Left hindlimb (tissue), 1 donor: ENCODE measurements at regions not wholly inside any gene's neighbourhood (a gene's known extent, or its start where the extent isn't known, plus 50 kb on each side); places are given as distances from the start of the nearest gene placed in this dataset.

Experiments
- DNase-seq: peaks from one replicate; pipeline ENCODE4 v3.0.0-alpha.2; 2018

GRCh38 chr15:69577397-69577796 is 124.8 kb downstream of the RPLP1 start:
- no peak for DNase-seq

- no peak for DNase-seq
These were observed 125.6 kb downstream of the RPLP1 start for GRCh38 chr15:69578252-69578651.

- DNase-seq = no peak
These were observed 126.4 kb downstream of the RPLP1 start for GRCh38 chr15:69578787-69579583.

DNA sequence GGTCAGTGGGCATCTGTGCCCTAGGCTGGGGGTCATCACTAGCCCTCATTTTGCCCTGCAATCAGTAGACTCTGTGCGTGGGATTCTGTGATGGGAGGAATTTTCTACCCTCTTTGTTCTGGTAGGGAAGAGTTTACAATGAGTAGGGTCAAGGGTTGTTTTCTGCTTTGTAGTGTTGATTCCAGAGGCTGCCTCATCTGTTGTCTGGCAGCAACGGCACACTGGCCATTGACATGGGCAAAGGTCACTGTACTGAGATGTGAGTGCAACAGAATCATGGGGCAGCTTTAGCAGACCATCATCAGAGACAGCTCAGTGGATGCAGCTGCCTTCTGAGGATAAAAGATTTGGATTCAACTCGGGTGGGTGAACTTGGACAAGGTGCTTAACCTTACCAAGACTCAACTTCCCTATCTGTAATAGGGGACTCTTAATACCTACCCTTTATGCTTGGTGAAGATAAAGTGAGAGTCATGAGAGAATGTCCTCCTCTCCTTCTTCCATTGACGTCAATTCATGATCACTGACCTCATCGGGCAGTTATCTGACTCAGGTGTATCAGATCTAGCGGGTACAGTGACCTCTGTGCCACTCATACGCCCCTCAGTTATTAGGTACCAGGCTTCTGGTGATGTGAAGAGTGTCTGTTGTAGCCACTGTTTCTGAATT is 127.5 kb downstream of the RPLP1 start:
- DNase-seq = no peak

DNA sequence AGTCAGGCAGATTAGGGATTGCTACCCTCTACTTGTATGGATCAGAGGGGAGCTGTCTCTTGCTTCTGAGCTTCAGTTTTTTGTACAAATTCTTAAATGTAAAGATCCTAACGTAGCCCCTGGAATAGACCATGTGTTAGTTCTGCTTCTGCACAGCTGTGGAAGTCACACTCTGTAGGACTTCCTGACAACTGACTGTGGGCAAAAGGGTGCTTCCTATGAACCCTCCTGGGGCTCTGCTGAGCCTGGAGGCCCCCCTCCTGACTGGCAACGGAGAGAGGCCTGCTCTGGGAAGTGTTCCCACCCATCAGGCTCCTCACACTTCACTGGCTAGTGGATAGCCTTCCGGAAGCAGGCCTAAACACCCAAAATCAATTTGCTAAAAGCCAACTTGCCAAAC is 131.0 kb downstream of the RPLP1 start:
- DNase-seq = no peak

GRCh38 chr15:69585937-69586336 is 133.3 kb downstream of the RPLP1 start:
- no peak for DNase-seq

- no peak for DNase-seq
These were observed 134.1 kb downstream of the RPLP1 start for GRCh38 chr15:69586721-69587120.

GRCh38 chr15:69587723-69588426 is 135.3 kb downstream of the RPLP1 start:
- no peak for DNase-seq

- DNase-seq = no peak
These were observed 137.6 kb downstream of the RPLP1 start for GRCh38 chr15:69590201-69590710.

GRCh38 chr15:69590932-69591524 is 138.4 kb downstream of the RPLP1 start:
- DNase-seq = no peak

- no peak for DNase-seq
These were observed 139.4 kb downstream of the RPLP1 start for GRCh38 chr15:69591905-69592508.

DNA sequence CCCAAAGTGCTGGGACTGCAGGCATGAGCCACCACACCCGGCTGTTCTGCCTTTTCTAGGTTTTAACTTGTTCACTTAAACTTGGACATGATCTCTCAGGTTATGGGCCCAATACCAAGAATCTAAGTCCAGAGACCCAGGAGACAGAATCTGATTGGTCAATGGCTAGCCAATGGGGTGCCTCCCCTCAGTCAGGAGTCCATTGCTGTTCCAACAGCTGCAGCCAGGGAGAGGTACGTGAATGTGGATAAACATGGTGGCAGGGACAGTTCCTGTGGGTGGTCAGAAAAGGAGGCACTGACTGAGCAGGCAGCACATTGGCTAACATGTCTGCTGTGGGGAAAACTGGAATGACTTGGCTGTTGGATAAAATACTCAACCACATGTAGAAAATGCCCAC is 140.3 kb downstream of the RPLP1 start:
- no peak for DNase-seq

GRCh38 chr15:69593488-69593887 is 140.9 kb downstream of the RPLP1 start:
- DNase-seq = no peak

GRCh38 chr15:69593981-69594966 is 141.7 kb downstream of the RPLP1 start:
- peak; percentile 84 for DNase-seq

GRCh38 chr15:69595009-69595791 is 142.6 kb downstream of the RPLP1 start:
- DNase-seq = peak; percentile 46

- no peak for DNase-seq
These were observed 144.5 kb downstream of the RPLP1 start for GRCh38 chr15:69597061-69597592.

DNA sequence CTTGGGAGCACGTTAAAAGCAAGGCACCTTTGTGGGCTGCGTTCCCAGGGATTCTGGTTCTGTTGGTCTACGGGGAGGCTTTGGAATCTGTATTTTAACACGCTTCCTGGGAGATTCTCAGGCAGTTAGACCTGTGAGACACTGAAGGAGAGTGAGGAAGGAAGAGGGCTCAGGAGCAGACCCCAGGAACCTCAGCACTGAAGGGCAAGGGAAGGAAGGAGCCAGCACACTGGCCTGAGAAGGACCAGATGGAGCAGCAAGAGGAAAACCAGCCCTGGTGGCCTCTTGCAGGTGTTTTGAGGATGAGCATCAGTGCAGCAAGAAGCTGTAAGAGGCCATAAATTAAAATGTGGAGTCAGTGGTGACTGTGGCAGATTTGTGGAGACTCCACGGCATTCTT is 146.7 kb downstream of the RPLP1 start:
- no peak for DNase-seq

- DNase-seq = no peak
These were observed 148.0 kb downstream of the RPLP1 start for GRCh38 chr15:69600556-69601085.

DNA sequence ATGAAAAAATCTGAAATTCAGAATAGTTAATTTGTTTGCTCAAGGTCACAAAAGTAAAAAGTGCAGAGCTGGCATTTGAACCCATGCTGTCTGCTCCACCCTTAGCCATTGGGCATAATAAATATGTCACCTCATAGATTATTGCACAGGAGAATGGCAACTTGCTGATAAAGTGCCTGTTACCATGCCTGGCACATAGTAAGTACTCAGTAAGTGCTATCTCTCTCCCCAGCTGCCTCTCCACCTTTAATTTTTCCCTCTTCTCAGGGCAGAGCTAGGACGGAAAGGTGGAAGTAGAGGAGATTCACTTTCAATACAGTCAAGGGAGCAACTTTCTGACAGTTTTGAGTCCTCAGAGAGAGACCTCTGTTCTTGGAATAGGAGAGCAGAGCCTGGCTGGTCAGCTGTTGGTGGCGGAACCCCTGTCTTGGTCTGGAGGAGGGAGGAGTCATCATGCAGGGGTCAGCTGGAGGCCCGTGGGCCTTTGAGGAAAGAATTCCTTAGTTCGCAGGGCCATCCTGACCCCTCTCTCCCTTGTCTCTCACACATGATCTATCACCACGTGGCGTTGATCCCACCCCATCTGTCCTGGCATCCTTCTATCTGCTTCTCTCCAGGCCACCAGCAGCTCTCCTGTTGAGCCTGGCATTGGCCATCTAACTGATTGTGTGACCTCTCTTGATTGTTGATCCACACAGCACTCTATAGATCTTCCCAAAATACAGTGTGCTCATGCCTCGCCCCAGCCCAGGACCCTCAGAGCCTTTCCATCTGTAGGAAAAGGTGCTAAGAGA is 149.3 kb downstream of the RPLP1 start:
- no peak for DNase-seq
